GM13976 (cell line): ENCODE measurements at regions not wholly inside any gene's neighbourhood (a gene's known extent, or its start where the extent isn't known, plus 50 kb on each side); places are given as distances from the start of the nearest gene placed in this dataset.

Source experiments
- DNase-seq: peaks from one replicate; pipeline ENCODE4 v3.0.0; 2012; ENCODE audit warnings: low spot score
- in situ Hi-C: fragments of 300-500 bp; cut with MboI; formaldehyde crosslinking; loops from one replicate; pipeline ENCODE4 v1.12.0; 2022; ENCODE audit warnings: low sequenced_read_pairs, mixed read lengths, inconsistent platforms; ENCODE audit not compliant: unreplicated experiment
- TF ChIP-seq, protein P1 (sequence below): IDR thresholded peaks from 2 replicates; pipeline ENCODE4 v1.5.1; 2012; ENCODE audit warnings: borderline replicate concordance, mild to moderate bottlenecking; ENCODE audit not compliant: insufficient read depth; ENCODE audit errors: extremely low read depth, missing control alignments, control extremely low read depth

DNA sequence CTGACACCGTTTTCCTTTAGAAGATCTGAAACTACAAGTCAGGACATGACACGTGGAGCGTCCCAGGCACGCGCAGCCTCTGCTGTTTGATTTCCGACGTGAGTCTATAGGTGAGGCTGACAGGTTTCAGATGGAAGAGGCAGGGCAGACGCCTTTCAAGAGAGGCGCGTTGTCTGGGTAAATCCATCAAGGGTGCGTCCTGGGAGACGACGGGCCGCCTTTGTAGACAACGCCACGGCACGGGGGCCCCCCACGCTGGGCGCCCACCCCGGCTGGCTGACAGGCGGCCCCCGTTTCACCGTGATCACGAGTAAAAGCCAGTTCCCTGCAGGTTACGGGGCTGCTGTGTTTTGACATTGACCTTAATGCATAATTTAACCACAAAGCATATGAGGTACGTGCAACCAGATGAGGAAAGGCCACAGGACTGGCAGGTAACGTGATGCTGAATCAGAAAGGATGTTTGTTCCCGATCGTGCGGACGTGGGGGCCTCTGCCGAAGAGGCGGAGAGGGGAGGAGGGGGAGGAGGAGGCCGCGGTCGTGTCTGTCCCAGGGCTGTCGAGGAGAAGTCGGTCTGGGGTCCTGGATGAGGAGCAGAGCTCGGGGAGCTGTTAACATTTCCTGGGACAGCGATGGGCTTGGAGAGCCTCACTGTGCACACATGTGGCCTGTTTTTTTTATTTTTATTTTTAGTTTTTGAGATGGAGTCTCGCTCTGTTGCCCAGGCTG is 51.1 kb upstream of the PPP2R3B start:
- DNase-seq = peak; percentile 12
- TF ChIP-seq, protein P1, sequence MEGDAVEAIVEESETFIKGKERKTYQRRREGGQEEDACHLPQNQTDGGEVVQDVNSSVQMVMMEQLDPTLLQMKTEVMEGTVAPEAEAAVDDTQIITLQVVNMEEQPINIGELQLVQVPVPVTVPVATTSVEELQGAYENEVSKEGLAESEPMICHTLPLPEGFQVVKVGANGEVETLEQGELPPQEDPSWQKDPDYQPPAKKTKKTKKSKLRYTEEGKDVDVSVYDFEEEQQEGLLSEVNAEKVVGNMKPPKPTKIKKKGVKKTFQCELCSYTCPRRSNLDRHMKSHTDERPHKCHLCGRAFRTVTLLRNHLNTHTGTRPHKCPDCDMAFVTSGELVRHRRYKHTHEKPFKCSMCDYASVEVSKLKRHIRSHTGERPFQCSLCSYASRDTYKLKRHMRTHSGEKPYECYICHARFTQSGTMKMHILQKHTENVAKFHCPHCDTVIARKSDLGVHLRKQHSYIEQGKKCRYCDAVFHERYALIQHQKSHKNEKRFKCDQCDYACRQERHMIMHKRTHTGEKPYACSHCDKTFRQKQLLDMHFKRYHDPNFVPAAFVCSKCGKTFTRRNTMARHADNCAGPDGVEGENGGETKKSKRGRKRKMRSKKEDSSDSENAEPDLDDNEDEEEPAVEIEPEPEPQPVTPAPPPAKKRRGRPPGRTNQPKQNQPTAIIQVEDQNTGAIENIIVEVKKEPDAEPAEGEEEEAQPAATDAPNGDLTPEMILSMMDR = no peak
- in situ Hi-C loops = no loop called here

DNA sequence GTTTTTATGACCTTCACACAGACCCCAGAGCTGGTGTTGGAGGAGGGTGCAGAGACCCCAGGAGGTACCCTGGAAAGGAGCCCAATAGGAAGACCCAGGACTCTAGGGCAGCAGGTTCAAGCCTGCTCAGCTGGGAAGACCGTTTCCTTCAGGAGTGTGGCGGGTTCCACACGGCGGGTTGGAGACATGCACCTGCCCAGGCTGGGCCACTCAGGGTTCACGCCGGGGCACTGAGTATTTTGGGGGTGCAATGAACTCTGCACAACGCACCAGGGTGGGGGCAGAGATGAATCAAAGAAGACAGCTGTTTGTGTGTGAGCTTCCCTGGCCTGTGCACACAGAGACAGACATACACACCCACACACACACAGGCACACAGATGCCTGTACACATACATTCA is 52.5 kb upstream of the PPP2R3B start:
- TF ChIP-seq, protein P1 = no peak
- DNase-seq = peak; percentile 9
- in situ Hi-C loops = no loop called here

DNA sequence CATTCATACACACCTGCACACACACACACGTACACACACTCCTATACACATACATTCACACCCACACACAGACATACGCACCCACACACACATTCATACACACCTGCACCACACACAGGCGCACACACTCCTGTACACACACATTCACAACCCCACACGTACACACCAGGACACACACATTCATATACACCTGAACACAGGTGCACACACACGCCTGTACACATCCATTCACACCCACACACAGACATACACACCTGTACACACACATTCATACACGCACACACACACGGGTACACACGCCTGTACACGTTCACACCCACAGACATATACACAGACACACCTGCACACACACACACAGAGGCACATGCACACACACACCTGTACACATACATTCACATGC is 53.0 kb upstream of the PPP2R3B start:
- DNase-seq = peak; percentile 6
- in situ Hi-C loops = no loop called here
- TF ChIP-seq, protein P1 = no peak

DNA sequence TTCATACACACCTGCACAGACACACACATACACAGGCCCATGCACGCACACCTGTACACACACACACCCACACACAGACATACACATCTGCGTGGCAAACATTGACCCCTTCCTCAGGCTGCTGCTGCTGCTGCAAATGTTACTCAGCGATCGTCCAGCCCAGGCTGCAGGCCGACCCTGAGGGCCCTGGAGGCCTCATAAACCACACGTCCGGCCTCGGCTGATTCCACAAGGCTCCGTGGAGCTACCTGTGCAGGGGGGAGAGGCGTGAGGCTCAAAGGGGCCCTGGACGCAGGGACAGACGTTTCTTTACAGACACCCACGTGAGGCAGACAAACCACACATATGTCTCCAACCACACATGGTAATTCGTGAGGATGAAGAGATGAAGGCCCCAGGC is 53.9 kb upstream of the PPP2R3B start:
- peak; percentile 10 for DNase-seq
- in situ Hi-C loops = no loop called here
- TF ChIP-seq, protein P1 = no peak

DNA sequence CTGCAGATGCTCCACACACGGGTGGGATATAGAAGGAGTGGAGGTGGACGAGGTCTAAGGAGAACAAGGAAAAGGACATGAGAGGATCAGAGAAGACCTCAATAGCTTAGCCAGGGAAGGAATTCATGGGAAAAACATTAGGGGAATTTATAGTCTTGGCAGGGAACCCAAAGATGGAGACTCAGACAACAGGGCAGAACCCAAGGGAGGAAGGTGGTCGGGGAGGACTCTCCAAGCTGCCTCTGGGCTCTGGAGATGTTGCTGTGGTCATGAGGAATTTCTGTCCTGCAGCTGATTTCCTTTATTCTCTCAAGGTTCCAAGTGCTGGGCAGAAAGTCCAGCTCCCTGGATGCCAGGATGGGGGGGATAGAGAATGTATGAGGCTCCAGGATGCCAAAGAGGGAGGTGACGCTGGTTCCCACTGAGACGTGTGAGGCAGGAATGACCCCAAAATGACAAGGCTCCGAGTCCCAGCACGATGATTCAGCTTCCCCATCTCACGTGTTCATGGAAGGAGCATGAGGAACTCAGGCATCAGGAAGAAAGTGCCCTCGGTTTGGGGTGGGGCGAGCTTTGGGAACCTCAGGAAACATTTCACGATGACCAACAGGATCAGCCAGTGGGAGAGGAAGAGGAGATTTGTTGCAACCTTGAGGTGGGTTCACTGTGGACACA is 57.0 kb upstream of the PPP2R3B start:
- TF ChIP-seq, protein P1 = no peak
- in situ Hi-C loops = no loop called here
- peak; percentile 10 for DNase-seq

DNA sequence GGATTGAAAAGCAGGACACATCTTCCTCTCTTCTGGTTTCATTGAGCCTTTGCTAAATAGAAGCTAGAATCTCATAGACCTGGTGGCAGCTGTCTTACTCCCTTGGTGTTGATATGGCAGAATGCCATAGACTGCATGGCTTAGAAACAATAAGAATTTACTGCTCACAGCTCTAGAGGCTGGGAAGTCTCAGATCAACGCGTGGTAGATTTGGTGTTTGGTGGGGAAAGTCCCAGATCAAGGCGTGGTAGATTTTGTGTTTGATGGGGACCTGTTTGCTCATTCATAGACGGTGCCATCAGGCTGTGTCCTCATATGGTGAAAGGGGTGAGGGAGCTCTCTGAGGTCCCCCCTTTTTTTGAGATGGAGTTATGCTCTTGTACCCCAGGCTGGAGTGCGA is 57.6 kb upstream of the PPP2R3B start:
- peak; percentile 3 for DNase-seq
- TF ChIP-seq, protein P1 = no peak
- in situ Hi-C loops = no loop called here

DNA sequence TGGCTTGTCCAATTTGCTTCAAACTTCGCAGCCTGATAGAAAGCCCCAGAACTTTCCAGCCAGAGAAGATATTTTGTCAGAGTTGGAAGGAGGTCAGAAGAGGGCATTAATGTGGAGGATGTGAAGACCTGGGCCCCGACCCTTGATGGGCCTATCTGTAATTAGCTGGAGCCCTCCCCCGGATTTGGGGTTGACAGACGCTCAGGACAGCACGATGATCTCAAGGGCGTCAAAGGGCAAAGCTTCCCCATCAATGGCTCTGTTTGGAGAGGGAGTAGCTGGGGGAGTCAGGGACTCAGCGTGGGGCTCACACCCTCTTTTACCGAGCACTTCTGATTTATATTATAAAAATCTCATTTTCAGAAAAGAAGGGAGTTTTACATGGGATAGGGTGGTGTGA is 59.0 kb upstream of the PPP2R3B start:
- in situ Hi-C loops = no loop called here
- TF ChIP-seq, protein P1 = no peak
- peak; percentile 7 for DNase-seq
